Amniotic stem cell (primary cell): ENCODE measurements at regions not wholly inside any gene's neighbourhood (a gene's known extent, or its start where the extent isn't known, plus 50 kb on each side); places are given as distances from the start of the nearest gene placed in this dataset.
"Not testable (repeated sequence)": the region's sequence is repeated elsewhere in the genome, so short reads cannot be mapped to it uniquely, and the experiment has no call there.

Experiments used
- DNase-seq: peaks from one replicate; lab custom pipeline; 2025; lab: John Stamatoyannopoulos, UW

DNA sequence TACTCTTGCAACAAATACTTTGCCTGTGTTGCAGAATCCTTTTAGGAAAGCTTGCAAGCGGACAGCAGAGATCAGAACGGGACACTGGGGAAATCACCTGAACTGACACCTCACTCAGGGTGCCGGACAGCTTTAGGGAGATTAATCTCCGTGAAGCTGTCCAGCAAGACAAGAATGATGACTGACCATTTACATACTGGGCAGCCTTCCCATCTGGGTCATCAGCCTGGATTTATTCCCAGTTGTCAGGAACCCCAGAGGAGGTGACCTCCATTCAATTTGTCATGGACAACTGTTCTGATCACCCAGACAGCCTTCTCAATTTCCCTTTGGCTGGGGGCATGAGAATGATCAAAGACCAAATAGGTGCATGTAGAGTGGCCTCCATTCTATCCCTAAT is 93.0 kb upstream of the EGFL6 start:
- DNase-seq: no peak

DNA sequence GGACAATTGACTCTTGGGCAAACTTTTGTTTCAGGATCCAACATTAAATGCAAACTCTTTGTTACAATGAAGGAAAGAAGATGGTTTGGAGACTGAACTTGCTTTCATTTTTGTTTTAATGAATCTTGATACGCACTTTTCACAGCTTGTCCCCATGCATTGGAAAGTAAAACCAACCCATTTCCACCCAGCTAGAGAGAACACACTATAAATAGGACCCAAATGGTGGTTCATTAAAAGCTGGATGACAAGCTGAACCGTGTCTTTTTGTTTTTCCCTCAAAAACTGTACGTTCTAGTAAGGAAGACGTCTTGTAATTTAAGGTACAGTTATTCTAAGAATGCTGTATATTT is 95.3 kb upstream of the EGFL6 start:
- no peak for DNase-seq

DNA sequence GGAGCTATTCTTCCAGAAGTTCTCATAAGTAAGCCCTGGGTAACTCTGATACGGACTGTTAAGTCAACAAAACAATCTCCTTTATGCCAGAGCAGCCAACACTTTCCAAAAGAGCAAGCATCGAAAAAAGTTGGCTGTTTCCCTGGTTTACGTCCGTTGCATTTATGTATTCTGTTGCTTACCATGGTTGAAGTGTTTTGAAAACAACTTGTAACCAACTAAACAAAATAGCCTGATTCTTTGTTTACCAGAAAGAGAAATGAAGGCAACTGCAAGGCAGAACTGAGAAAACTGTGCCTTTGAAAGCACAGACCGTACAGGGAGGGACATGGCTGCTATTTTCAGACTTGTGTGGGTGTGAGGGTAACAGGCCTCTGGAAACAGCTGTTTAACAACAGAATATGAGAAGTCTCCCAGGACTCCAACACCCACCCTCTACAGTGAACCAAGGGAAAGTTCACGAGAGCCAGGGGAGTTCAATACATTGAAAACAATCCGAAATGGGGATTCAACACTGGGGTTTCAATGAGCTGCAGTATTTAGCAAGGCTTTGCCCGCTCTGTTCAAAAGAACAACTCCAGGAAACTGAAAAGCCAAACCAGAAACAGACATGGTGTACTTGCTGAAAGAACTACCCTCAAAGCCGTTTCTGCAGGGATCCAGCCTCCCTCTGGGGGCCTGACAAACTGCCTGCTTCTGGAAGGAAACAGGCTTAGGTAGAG is 95.8 kb upstream of the EGFL6 start:
- DNase-seq: no peak

DNA sequence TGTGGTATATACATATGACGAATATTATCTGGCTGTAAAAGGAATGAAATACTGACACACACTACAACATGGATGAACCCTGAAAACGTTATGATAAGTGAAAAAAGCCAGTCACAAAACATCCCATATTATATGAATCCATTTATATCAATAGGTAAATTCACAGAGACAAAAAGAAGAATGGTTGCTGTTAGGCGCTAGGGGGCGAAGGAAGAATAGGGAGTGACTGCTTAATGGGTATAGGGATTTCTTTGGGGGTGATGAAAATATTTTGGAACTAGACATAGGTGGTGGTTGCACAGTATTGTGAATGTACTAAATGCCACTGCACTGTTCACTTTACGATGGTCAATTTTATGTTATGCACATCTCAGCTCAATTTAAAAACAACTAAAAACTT is 96.4 kb upstream of the EGFL6 start:
- DNase-seq: no peak

DNA sequence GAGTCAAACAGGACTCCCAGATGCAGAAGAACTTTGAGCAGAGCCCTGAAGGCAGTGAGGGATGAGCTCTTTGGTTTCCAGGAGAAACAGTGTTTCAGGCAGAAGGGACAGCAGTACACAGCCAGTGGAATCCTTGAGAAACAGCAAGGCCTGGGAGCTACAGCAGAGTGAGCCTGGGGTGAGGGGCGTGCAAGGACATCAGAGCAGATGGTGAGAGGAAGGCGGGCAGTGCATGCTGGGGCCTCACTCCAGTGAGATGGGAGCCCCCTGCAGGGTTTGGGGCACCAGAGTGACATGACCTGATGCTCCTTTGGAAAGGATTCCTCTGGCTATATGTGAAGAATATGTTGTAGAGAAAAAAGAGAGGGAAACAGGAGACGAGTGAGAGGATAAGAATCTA is 98.1 kb upstream of the EGFL6 start:
- no peak for DNase-seq

DNA sequence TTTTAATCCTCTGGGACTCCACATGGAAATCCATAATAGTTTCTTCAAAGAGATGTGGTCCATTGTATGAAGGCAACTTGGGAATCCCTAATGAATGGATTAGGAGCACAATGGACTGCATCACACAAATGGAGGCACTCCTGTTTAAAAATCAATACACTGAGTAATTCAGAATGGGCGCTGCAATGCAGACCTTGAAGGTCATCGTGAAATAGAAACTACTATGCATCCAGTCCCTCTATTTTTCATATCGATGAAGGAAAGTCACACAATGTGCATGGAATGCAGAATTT is 98.8 kb upstream of the EGFL6 start:
- no peak for DNase-seq

DNA sequence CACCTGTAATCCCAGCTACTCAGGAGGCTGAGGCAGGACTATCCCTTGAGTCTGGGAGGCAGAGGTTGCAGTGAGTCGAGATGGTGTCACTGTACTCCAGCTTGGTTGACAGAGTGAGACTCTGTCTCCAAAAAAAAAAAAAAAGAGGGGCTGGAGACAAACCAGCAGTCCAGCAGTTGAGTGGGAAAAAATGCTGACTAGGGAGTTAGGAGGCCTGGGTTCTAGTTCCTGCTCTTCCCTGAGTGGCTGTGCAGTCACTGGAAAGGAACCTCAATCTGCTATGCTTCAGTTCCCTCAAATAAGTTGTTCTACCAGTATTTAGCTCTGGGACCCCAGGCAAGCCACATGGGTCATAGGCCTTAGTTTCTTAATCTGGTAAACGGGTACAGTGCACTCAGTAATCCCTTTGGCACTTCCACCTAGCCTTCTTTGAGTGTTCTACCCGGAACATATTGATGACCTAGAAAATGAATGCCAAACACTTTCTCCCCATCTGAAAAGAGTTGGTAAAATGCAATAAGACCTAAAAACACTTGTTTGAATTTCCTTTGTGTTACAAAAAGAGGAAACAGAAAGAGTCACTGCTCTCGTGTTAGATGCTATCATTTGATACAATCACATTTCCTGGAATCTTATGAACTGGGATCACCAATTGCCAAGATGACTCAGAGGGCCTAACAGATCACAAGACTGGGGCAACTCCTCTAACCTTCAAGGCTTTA is 99.3 kb upstream of the EGFL6 start:
- DNase-seq: no peak

DNA sequence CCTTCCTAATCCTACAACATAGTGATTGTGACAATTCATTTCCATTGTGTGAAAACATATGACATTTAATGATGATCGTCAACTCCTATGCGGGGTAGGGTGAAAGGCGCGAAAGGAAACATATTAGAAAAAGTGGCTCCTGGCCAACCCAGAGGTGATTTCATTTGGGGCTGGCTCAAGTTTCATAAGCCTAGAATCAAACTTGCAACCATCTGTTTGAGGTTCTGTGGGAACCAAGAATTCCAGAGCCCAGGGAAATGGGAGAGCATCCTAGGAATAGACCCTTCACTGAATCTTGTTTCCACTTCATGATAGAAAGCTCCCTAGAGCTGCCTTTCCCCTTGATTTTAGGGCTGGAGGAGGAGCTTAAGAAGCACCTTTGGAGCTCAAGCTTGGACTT is 101.3 kb upstream of the EGFL6 start:
- no peak for DNase-seq

DNA sequence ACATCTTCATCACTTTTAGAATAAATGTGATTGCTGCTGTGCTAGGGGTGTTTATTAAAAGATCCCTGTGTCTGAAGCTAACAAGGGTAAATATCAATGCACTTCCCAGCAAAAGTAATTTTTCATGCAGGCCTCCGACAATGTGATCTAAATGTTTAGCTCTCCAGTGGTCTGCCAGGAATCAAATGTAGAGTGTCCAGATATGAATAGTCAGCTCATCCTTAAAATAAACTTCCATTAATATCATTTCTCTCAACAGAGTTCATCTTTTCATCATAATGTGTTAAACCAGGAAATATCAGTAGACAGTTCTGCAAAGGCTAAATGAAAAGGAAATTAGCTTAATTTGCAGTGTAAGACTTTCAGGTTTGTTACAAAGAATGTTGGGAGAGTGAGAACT is 102.2 kb upstream of the EGFL6 start:
- no peak for DNase-seq

DNA sequence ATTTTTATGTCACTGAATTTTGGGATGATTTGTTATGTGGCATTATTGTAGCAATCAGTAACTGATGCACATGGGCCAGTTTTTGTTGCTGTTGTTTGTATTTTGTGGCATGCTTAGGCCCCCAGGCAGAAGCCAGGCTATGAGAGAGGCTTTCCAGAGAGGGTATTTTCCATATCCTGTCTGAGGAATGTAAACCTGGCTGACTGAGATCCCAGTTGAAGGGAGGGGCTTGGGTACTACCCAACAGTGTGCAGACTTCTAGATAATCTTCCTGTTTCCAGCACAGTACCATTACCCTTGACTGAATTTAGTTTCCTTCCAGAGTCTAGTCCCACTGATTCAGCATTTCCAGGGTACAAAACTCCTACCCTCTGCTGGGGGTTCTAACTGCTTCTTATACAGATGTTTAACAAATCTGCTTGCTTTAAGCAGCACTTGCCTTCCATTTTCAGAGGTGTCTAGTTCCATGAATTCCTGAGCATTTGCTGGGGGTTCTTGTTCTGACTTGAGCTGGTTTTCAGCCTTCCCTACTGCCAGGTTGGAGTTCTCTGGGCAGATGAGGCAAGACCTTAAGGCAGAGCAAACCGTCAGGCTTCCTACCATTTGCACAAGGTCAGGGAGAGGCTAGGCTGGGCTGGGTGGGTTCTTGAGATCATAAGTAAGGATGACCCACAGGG is 104.7 kb upstream of the EGFL6 start:
- no peak for DNase-seq

DNA sequence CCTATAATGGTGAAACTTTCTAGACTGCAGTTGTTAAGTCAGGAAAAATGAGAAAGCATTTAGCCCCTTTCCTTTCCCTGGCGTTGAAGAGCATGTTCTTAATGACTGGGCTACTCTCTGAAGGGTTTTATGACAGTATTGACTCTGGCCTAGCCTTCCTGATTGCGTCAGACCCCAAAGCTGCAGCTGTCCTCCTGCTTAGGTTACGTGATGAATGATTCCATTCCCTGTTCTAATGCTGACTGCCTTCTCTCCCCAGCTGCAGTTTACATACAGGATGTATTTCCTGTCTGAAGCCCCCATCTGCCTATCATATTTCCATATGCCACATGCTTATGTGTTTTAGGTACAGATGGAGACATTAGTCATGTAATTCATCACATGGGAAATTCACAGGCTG is 105.8 kb upstream of the EGFL6 start:
- peak; percentile 8 for DNase-seq

DNA sequence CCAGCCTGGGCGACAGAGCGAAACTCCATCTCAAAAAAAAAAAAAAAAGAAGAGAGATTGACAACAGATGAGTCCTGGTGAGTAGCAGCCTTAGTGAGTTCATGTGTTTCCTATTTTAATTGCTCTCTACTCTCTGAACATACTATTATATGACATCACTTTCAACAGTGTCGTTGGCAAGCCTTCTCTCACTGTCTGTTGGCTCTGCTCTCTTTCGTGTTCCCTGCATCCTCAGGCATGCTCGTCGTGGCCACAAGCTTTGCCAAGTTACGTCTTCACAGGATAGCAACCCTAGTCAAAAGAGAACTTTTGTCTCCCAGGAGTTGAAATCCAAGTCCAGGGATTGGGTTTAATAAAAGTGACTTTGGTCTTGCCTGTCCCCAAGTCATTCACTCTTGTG is 117.1 kb upstream of the EGFL6 start:
- no peak for DNase-seq

DNA sequence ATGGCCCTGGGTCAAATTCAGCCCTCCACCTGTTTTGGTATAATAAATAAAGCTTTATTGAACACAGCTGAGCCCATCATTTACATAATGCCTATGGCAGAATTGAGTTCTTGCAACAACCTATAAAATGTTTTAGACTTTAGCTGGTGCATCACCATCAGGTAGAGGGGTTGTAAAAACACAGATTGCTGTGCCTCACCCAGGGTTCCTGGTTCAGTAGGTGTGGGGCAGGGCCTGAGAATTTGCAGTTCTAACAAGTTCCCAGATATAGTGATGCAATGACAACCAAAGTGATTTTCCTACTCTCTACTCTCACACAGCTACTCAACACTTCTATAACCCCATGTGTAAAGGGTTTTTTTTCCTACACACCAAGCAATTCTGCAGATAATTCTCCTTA is 120.0 kb upstream of the EGFL6 start:
- DNase-seq: no peak

DNA sequence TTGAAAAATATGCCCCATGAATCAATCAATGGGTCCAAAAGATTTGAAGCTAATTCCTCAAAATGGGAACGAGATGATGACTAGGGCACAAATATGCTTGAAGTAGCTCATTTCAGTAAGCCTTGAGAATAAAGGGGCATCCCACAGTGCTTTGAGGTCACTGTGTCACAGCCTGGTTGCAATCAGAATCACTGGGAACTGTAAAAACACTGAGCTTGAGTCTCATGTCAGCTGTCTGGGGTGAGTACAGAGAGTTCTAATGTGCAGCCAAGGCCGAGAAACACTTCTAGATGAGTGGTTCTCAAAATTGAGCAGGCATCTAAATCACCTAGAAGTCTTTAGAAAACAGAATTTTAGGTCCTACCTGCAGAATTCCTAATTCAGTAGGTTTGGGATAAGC is 120.5 kb upstream of the EGFL6 start:
- DNase-seq: no peak

DNA sequence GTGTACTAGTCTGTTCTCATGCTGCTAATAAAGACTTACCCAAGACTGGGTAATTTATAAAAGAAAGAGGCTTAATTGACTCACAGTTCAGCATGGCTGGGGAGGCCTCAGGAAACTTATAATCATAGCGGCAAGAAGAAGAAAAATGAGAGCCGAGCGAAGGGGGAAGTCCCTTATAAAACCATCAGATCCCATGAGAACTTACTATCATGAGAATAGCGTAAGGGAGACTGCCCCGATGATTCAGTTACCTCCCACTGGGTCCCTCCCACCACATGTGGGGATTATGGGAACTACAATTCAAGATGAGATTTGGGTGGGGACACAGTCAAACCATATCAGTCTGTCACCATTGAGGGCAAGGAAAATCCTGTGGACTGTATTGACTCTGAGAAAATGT is 121.8 kb upstream of the ATXN3L start:
- not testable (repeated sequence) for DNase-seq

DNA sequence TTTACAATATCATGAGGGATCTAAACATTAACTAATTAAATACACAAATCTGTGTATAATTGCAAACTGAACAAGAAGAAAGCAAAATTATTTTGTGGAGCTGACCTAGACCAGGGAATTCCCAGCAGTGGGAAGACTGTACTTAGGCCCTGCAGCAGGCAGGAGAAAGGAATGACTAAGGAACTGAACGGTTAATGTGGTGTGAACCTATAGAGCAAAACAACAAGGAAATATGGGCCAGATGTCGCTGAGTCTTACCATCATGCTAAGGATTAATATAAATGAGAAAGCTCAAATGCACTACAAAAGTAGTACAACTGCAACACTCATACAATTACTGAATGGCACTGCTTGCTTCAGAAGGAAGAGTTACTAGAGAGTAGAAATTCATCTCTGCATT is 120.3 kb upstream of the ATXN3L start:
- DNase-seq: no peak

DNA sequence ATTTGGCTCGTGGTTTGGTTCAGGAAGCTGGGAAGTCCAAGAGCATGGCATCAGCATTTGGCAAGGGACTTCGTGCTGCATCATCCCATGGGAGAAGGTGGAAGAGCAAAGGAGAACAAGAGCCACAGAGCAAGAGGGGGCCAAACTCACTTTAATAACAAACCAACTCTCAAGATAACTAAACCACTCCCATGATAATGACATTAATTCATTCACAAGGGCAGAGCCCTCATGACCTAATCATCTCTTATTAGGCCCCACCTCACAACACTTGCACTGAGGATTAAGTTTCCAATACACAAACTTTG is 113.4 kb upstream of the ATXN3L start:
- DNase-seq: no peak

DNA sequence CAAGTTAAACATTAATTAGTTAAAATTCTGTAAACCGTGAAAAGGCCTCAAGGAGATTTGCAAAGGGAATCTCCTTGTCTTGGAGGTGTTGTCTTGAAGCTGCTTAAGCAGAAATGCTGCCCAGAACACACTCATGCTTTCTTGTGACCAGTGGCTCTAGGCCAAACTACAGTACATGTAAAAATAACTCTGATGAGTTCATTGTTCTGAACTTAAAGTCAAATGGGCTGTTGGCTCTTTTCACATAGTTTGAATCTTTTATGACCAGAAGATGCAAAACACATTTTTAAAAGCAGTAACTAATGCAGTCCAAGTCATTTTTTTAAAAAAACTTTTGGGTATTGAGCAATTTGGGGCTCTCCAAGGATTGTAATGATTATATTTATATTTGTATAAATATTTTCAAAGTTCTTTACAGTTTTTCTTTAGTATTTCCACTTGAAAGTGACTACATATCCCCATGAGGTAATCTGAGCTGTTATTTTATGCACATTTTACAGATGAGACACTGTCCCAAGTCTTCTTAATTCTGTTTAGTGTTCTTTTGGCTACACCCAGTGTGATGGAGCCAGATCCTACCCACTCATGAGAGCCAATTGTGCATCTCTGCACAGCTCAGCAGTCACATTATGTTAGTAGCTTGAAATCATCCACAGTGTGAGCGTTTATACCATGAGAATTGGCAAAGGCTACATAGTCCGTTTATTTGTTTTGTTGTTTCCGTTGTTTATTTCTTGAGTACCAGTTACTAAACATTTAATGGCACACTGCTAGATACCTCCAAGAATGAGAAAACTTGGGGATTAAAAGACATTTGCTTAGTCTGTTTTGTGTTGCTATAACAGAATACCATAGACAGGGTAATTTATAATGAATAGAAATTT is 112.8 kb upstream of the ATXN3L start:
- DNase-seq: peak; percentile 89

DNA sequence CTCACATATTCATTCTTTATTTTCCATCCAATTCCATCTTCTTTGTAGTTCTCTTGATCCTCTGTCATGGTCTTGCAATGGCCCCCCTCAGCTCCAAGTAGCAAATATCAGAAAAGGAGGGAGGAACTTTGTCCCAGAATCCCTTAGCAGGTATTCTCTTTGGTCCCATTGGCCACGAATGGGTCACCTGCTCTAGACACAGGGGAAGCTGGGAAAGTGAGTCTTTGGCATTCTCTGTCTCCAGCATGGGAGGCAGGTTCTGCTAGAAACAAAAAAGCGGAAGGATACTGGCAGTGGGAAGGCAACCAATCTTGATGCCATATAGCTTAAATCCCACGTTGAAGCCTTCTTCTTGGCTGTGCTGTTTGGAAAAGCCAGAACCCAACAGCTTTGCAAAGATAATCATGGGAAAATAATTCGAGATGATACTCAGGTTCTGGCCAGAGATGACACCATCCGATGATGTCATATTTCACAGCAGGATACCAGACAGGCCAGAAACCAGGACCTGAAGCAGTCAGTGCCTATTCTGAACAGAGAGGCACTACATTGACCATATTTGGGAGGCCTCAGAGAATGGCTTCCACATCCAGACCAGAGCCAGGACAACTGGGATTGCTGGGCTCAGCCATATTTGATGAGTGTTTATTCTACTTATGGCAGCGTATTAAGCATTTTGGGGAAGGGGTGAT is 110.4 kb upstream of the ATXN3L start:
- no peak for DNase-seq

DNA sequence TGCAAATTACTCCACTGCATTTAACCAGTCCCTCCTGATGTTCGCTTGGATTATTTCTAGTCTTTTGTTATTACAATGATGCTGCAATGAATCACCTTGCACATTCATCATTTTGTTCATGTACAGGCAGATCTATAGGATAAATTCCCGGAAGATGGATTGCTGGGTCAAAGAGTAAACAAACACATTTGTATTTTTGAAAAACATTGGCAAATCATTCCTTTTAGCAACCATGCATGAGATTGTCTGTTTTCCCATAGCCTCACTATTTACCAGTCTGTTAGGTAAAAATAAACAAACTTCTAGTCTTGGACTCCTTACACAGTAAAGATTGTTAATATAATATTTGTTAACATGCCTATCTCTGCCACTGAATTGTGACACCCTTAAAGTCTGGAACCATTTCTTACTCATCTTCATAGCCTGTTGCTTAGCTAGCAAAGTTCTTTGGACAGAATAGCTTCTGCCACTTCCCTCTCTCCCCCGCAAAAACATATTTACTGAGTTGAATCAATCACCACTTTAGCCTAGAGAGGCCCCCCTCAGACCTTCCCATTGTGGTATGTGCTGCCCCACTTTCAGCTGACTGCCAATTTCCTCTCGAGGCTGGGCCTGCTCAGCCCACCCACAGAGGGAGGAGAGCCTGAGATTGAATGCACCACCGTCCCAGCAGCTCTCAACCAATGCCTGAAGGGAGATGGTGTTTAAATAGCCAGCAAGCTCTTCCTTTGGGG is 108.4 kb upstream of the ATXN3L start:
- DNase-seq: peak; percentile 13

DNA sequence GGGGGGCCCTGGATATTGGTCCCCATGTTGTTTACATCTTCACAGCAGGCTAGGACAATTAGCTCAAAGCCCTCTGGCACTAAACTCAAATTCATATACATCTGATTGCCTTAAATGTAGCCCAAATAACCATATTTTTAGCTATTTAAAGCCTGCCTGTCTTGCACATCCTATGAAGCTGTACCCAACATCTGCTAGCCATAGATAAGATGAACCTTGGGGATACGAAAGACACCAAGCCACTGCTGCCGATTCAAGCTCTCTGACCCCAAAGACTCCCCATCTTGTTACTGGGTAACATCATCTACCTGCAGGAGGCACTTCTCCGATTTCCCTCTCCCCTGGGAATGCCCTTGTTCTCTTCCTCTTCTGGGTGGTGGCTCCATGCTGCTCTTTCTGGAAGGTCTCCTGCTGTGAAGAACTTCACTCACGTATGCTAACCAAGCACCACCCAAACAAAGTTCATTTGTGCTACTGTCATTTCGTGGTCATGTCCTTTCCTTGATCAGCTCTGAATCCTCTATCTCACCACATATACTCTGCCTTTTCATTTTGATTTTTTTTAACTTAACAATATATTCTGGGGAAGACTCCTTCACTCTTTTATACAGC is 107.7 kb upstream of the ATXN3L start:
- DNase-seq: no peak
